ENCODE measurements at regions not wholly inside any gene's neighbourhood (a gene's known extent, or its start where the extent isn't known, plus 50 kb on each side); places are given as distances from the start of the nearest gene placed in this dataset.

GRCh38 chr12:97989366-97989940, 525.9 kb upstream of the TMPO start:
- no peak overlapping the region for H3K9ac ChIP-seq
- no peak for TF ChIP-seq Cebpa-rat (IDR thresholded peaks at IDR 0.05)
- peaks cover 12% of the 10 kb centered on the region; the same call in 1 of the 2 replicates for H3K9me3 ChIP-seq
- no peaks in the 10 kb centered on the region for H3K36me3 ChIP-seq
- H4K20me1 ChIP-seq = no peaks in the 10 kb centered on the region
- H3K4me1 ChIP-seq = no peaks in the 10 kb centered on the region
- no peak overlapping the region for H3K4me2 ChIP-seq
- H3K27ac ChIP-seq = no peak overlapping the region
- no peak overlapping the region for H3K4me3 ChIP-seq
- H3K27me3 ChIP-seq = no peaks in the 10 kb centered on the region

- H3K27ac ChIP-seq = no peak overlapping the region
- H4K20me1 ChIP-seq = no peaks in the 10 kb centered on the region
- no peak overlapping the region for H3K4me3 ChIP-seq
- TF ChIP-seq Cebpa-rat (IDR thresholded peaks at IDR 0.05) = no peak
- H3K4me1 ChIP-seq = no peaks in the 10 kb centered on the region
- no peaks in the 10 kb centered on the region for H3K27me3 ChIP-seq
- H3K9me3 ChIP-seq = peaks cover 12% of the 10 kb centered on the region; the same call in 1 of the 2 replicates
- H3K36me3 ChIP-seq = no peaks in the 10 kb centered on the region
- no peak overlapping the region for H3K9ac ChIP-seq
- H3K4me2 ChIP-seq = no peak overlapping the region
Measured at GRCh38 chr12:97994746-97995484, 520.5 kb upstream of the TMPO start.

- Histone ChIP-seq H3K9me3 (peaks cover 12% of the 10 kb centered on the region; the same call in 1 of the 2 replicates), H3K4me3 (no peak overlapping the region), H3K4me2 (no peak overlapping the region), H3K27ac (no peak overlapping the region), H3K36me3 (no peaks in the 10 kb centered on the region), H3K9ac (no peak overlapping the region), H3K27me3 (no peaks in the 10 kb centered on the region), H3K4me1 (no peaks in the 10 kb centered on the region), H4K20me1 (no peaks in the 10 kb centered on the region)
- TF ChIP-seq Cebpa-rat (IDR thresholded peaks at IDR 0.05) = no peak
Measured at GRCh38 chr12:97995559-97995958, 519.8 kb upstream of the TMPO start.

GRCh38 chr12:98001430-98001829, 514.0 kb upstream of the TMPO start:
- TF ChIP-seq Cebpa-rat (IDR thresholded peaks at IDR 0.05) = no peak
- Histone ChIP-seq H3K4me2 (no peak overlapping the region), H3K27ac (no peak overlapping the region), H3K36me3 (no peaks in the 10 kb centered on the region), H3K27me3 (no peaks in the 10 kb centered on the region), H3K9me3 (no peaks in the 10 kb centered on the region), H3K9ac (no peak overlapping the region), H4K20me1 (no peaks in the 10 kb centered on the region), H3K4me1 (no peaks in the 10 kb centered on the region), H3K4me3 (no peak overlapping the region)

- Histone ChIP-seq H3K4me1 (no peaks in the 10 kb centered on the region), H3K27ac (no peak overlapping the region), H3K36me3 (no peaks in the 10 kb centered on the region), H3K4me3 (no peak overlapping the region), H3K9ac (no peak overlapping the region), H3K9me3 (no peaks in the 10 kb centered on the region), H3K27me3 (no peaks in the 10 kb centered on the region), H4K20me1 (no peaks in the 10 kb centered on the region), H3K4me2 (no peak overlapping the region)
- no peak for TF ChIP-seq Cebpa-rat (IDR thresholded peaks at IDR 0.05)
Measured at GRCh38 chr12:98002887-98003493, 512.4 kb upstream of the TMPO start.

- H3K9ac ChIP-seq = no peak overlapping the region
- H3K4me3 ChIP-seq = no peak overlapping the region
- no peaks in the 10 kb centered on the region for H3K27me3 ChIP-seq
- H3K36me3 ChIP-seq = no peaks in the 10 kb centered on the region
- TF ChIP-seq Cebpa-rat (IDR thresholded peaks at IDR 0.05) = no peak
- H3K9me3 ChIP-seq = no peaks in the 10 kb centered on the region
- no peaks in the 10 kb centered on the region for H3K4me1 ChIP-seq
- no peak overlapping the region for H3K27ac ChIP-seq
- no peak overlapping the region for H3K4me2 ChIP-seq
- no peaks in the 10 kb centered on the region for H4K20me1 ChIP-seq
Measured at GRCh38 chr12:98007963-98008362, 507.4 kb upstream of the TMPO start.

- no peaks in the 10 kb centered on the region for H3K36me3 ChIP-seq
- no peak overlapping the region for H3K4me2 ChIP-seq
- H3K4me1 ChIP-seq = no peaks in the 10 kb centered on the region
- TF ChIP-seq Cebpa-rat (IDR thresholded peaks at IDR 0.05) = no peak
- H3K9me3 ChIP-seq = no peaks in the 10 kb centered on the region
- no peaks in the 10 kb centered on the region for H4K20me1 ChIP-seq
- H3K27me3 ChIP-seq = no peaks in the 10 kb centered on the region
- no peak overlapping the region for H3K4me3 ChIP-seq
- H3K27ac ChIP-seq = no peak overlapping the region
- no peak overlapping the region for H3K9ac ChIP-seq
Measured at GRCh38 chr12:98013560-98013959, 501.8 kb upstream of the TMPO start.

- Histone ChIP-seq H3K36me3 (no peaks in the 10 kb centered on the region), H3K9me3 (no peaks in the 10 kb centered on the region), H4K20me1 (no peaks in the 10 kb centered on the region), H3K27ac (no peak overlapping the region), H3K4me1 (no peaks in the 10 kb centered on the region), H3K4me2 (no peak overlapping the region), H3K9ac (no peak overlapping the region), H3K27me3 (no peaks in the 10 kb centered on the region), H3K4me3 (no peak overlapping the region)
- no peak for TF ChIP-seq Cebpa-rat (IDR thresholded peaks at IDR 0.05)
Measured at GRCh38 chr12:98018836-98019235, 496.6 kb upstream of the TMPO start.

GRCh38 chr12:98020376-98020775, 495.0 kb upstream of the TMPO start:
- Histone ChIP-seq H3K4me2 (no peak overlapping the region), H4K20me1 (no peaks in the 10 kb centered on the region), H3K9ac (no peak overlapping the region), H3K4me1 (no peaks in the 10 kb centered on the region), H3K36me3 (no peaks in the 10 kb centered on the region), H3K27ac (no peak overlapping the region), H3K4me3 (no peak overlapping the region), H3K9me3 (no peaks in the 10 kb centered on the region), H3K27me3 (no peaks in the 10 kb centered on the region)
- no peak for TF ChIP-seq Cebpa-rat (IDR thresholded peaks at IDR 0.05)

- no peak overlapping the region for H3K4me3 ChIP-seq
- no peaks in the 10 kb centered on the region for H4K20me1 ChIP-seq
- H3K9me3 ChIP-seq = no peaks in the 10 kb centered on the region
- H3K27ac ChIP-seq = no peak overlapping the region
- no peaks in the 10 kb centered on the region for H3K27me3 ChIP-seq
- H3K4me1 ChIP-seq = no peaks in the 10 kb centered on the region
- no peaks in the 10 kb centered on the region for H3K36me3 ChIP-seq
- no peak overlapping the region for H3K4me2 ChIP-seq
- TF ChIP-seq Cebpa-rat (IDR thresholded peaks at IDR 0.05) = no peak
- H3K9ac ChIP-seq = no peak overlapping the region
Measured at GRCh38 chr12:98022961-98023360, 492.4 kb upstream of the TMPO start.

All from BLaER1 (cell line).